Activated CD8-positive, alpha-beta memory T cell treated with anti-CD3 and anti-CD28 coated beads, Interleukin-2, amount 50 U/mL, for 4 hours (primary cell): ENCODE measurements at regions not wholly inside any gene's neighbourhood (a gene's known extent, or its start where the extent isn't known, plus 50 kb on each side); places are given as distances from the start of the nearest gene placed in this dataset.
"Not testable (repeated sequence)": the region's sequence is repeated elsewhere in the genome, so short reads cannot be mapped to it uniquely, and the experiment has no call there.

Source experiments
- DNase-seq: peaks from one replicate; pipeline ENCODE4 v3.0.0-alpha.2; 2020

DNA sequence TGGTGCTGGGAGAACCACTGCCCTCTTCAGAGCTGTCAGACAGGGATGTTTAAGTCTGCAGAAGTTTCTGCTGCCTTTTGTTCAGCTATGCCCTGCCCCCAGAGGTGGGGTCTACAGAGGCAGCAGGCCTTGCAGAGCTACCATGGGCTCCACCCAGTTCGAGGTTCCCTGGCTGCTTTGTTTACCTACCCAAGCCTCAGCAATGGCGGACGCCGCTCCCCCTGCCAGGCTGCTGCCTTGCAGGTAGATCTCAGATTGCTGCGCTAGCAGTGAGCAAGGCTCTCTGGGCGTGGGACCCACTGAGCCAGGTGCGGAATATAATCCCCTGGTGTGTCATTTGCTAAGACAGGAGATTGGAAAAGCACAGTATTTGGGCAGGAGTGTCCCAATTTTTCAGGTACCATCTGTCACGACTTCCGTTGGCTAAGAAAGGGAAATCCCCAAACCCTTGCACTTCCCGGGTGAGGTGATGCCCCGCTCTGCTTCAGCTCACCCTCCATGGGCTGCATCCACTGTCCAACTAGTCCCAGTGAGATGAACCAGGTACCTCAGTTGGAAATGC lies 1415.5 kb downstream of the GRIK2 start:
- not testable (repeated sequence) for DNase-seq

DNA sequence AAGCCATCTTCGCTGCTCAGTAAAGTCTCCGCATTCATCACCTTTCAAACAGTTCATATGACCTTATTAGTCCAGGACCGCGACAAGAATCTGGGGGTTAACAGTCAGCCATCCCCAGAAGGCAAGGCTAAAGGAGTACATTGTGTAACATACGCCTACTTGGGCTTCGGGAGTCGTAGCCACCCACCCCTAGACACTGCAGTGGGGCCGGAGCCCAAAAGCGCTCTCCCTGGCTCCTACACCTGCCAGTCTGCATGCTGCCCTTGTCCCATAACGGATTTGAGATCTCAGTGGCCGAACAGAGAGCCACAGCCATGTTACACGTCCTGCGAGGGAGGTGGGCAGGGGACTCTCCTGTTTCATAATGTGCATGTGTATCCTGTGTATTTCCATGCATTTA lies 1405.5 kb downstream of the GRIK2 start:
- DNase-seq: no peak

DNA sequence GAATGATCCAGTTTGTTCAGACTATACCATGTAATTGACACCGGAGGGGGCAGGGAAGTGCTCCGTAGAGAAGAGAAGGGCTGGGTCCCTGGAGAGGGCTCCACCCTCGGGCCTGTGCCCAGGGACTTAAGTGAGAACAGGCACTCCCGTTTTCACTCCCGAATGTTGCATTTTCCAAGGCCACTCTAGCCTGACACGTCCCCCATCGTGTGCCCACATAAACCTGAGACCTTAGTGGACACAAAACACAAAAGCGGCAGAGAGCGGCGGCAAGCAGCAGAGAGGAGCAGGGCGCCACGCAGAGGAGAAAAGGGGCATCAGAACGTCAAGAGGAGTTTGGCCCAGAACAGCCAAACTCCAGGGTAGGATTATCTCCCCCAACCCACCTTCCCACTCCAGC lies 1405.1 kb downstream of the GRIK2 start:
- DNase-seq: no peak

DNA sequence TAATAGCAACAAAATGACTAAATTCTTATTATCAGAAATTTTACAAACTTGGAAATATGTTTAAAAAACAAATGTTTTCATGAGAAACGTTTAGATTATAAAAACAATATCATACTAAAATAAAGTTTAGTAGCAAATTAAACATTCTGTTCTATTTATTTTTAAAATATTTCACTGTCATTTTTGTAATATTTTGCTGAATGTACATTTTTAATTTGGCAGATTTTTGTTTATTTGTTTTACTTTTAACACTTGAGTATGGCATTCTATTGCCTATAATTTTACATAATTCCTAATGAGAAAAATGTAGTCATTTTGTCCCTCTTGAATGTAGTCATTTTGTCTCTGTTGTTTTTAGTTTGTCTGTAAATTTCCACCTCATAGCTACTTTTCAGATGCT lies 1400.2 kb downstream of the GRIK2 start:
- DNase-seq: no peak

DNA sequence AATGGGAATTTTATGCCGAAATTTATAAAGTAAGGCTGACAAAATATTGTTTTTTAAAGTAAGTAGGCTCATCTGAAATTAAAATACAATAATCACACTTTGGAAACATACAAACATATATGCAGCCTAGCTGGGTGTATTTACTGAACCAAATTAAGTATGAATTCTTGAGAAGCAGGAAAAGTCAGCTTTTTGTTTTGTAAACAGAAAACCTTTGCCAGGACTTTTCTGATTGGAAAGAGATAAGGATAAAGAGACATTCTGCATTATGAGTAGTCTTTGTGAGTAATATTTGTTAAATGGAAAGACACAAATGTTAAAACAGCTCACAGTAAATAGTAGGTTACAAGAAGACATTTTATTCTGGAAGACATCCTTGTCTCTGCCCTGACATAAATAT lies 1380.8 kb downstream of the GRIK2 start:
- DNase-seq: no peak

- DNase-seq: no peak
These were observed 1380.1 kb downstream of the GRIK2 start for GRCh38 chr6:102773636-102774035.

GRCh38 chr6:102766963-102767362 lies 1373.5 kb downstream of the GRIK2 start:
- DNase-seq: no peak

DNA sequence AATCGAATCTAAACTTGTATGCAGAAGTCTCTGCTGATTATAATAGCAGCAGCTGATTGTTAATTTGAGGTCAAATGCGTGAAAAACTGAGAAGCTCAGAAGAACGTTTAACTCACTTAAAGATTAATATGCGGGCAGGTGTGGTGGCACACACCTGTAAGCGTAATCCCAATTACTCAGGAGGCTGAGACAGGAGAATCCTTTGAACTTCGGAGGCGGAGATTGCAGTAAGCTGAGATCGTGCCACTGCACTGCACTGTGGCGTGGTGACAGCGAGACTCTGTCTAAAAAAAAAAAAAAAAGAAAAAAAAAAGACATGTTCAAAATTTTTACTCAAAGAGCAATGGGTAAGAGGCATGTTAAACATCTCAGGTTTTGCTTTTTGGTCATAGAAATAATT lies 1370.8 kb downstream of the GRIK2 start:
- DNase-seq: no peak

DNA sequence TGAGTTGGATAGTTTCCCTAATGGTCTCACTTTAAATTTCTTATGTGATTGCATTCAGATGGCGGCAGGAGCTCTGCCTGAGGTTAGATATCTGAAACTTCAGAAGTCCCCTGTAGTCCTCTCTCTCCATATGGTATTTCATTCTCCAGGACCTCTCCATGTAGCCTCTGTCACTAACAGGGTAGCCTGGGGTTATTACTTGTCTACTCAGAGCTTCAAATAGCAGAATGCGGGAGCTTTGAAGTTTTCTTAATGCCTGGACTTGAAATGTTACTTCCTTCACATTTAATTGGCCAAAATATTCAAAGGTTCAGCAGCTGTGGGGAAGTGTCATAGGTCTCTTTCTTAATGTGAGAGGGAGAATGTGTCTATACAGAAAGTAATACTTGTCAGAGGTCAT lies 1370.4 kb downstream of the GRIK2 start:
- no peak for DNase-seq

GRCh38 chr6:102761872-102762271 lies 1368.4 kb downstream of the GRIK2 start:
- DNase-seq: no peak

DNA sequence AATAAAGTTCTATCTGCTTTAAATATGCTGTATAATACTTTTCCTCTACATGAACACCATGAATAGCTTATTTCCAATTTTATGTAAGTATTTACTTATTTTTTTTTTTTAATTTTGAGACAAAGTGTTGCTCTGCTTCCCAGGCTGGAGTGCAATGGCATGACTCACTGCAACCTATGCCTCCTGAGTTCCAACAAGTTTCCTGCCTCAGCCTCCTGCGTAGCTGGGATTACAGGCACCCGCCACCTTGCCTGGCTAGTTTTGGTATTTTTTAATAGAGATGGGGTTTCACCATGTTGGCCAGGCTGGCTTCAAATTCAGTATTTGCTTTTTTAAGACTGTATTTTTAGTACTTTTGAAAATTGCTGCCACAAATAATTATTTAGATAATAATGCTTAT lies 1365.9 kb downstream of the GRIK2 start:
- no peak for DNase-seq

GRCh38 chr6:102758536-102758935 lies 1365.0 kb downstream of the GRIK2 start:
- DNase-seq: not testable (repeated sequence)

GRCh38 chr6:102749210-102749971 lies 1355.9 kb downstream of the GRIK2 start:
- DNase-seq: no peak

GRCh38 chr6:102746941-102747340 lies 1353.4 kb downstream of the GRIK2 start:
- no peak for DNase-seq

GRCh38 chr6:102742754-102743356 lies 1349.3 kb downstream of the GRIK2 start:
- DNase-seq: no peak

- no peak for DNase-seq
These were observed 1348.5 kb downstream of the GRIK2 start for GRCh38 chr6:102742028-102742427.

GRCh38 chr6:102736941-102737368 lies 1343.4 kb downstream of the GRIK2 start:
- no peak for DNase-seq

DNA sequence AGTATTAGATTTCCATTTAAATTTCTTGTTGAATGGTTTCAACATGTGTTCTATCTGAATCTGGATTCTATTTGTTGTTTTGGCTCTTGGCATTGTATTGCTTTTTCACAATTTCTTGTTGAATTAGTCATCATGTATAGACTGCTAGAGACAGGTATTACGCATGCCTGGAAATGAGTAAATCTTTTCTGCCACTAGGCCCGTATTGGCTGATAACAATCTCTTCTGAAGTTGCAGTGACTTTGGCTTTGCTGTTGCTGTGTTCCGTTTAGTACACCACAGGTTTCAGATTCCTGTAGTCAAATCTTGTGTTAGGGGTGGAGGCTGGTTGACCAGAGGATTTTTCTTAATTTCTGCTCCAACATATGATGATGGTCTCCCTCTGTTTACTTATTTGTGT lies 1339.4 kb downstream of the GRIK2 start:
- no peak for DNase-seq

DNA sequence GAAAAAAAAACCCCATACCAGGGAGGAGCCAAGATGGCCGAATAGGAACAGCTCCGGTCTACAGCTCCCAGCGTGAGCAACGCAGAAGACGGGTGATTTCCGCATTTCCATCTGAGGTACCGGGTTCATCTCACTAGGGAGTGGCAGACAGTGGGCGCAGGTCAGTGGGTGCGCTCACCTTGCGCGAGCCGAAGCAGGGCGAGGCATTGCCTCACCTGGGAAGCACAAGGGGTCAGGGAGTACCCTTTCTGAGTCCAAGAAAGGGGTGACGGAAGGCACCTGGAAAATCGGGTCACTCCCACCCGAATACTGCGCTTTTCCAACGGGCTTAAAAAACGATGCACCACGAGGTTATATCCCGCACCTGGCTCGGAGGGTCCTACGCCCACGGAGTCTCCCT lies 1328.6 kb downstream of the GRIK2 start:
- not testable (repeated sequence) for DNase-seq

GRCh38 chr6:102717737-102718456 lies 1324.4 kb downstream of the GRIK2 start:
- DNase-seq: no peak

DNA sequence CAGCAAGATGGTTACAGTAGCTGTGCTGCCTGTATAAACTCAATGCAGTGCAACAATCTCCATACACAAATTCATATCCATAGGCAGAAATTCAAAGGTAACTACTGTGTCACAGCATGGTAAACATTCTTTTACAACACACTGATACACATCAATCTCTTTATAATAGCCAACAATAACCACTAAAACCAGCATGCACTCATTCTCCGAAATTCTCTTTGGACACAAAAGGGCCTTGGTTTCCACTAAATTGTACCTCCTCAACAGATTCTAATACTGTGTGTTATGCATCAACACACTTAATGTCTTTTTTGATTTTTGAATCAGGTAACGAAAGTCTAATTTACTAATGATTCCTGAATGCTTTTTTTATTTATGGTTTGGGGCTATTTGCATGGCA lies 1323.7 kb downstream of the GRIK2 start:
- no peak for DNase-seq

GRCh38 chr6:102701019-102701418 lies 1307.5 kb downstream of the GRIK2 start:
- no peak for DNase-seq

DNA sequence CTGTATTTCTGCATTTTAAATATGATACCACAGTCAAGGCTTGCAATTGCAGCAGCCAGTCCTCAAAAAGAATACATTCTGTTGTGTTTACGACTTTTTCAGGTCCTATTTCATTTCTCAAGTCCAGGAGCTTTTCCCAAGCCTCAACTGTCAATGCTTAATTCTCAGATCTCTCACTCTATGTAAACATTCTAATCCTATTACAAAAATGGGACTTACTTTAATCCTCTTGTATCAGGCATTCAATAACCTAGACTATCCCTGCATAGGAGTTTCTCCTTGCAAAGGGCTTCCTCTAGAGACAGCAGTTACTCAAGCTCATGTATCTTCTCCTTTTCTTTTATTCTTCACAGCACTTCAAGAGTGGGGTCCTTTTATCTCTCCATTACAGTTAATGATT lies 1293.0 kb downstream of the GRIK2 start:
- no peak for DNase-seq

DNA sequence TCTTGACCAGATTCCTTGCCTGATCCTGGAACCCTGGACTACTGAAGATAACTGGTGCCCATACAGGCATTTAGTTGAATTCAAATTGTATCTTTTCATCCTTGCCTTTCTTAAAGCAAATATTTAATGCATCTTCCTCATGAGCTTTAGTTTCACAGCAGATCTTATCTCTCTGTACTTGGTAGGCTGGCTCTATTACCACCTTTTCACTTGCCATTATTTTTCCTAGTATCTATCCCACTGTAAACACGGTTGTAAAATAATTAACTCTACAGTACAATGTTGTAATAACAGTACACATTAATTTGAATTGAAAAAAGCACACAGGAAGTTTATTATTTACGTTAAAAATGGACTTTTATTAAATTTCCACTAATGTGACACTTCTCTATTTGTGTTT lies 1286.9 kb downstream of the GRIK2 start:
- DNase-seq: no peak
